ENCODE measurements at regions not wholly inside any gene's neighbourhood (a gene's known extent, or its start where the extent isn't known, plus 50 kb on each side); places are given as distances from the start of the nearest gene placed in this dataset.

- no peak for DNase-seq (ENCODE audit: low read depth)
- H3K4me3 ChIP-seq (ENCODE audit: control insufficient read depth, low read depth, low read length): no peak overlapping the region
- TF ChIP-seq CTCF (IDR thresholded peaks at IDR 0.05; ENCODE audit: control insufficient read depth, insufficient read depth, low read depth, low read length, missing control alignments): no peak
Measured at GRCh38 chr13:78465250-78465649, 138.1 kb downstream of the POU4F1 start.

- no peak for TF ChIP-seq CTCF (IDR thresholded peaks at IDR 0.05; ENCODE audit: control insufficient read depth, insufficient read depth, low read depth, low read length, missing control alignments)
- DNase-seq (ENCODE audit: low read depth): no peak
- no peak overlapping the region for H3K4me3 ChIP-seq (ENCODE audit: control insufficient read depth, low read depth, low read length)
Measured at GRCh38 chr13:78460176-78460575, 143.2 kb downstream of the POU4F1 start.

- TF ChIP-seq CTCF (IDR thresholded peaks at IDR 0.05; ENCODE audit: control insufficient read depth, insufficient read depth, low read depth, low read length, missing control alignments): no peak
- H3K4me3 ChIP-seq (ENCODE audit: control insufficient read depth, low read depth, low read length): no peak overlapping the region
- DNase-seq (ENCODE audit: low read depth): no peak
Measured at GRCh38 chr13:78443839-78444238, 159.5 kb downstream of the POU4F1 start.

GRCh38 chr13:78437781-78438180 lies 165.6 kb downstream of the POU4F1 start:
- no peak for DNase-seq (ENCODE audit: low read depth)
- no peak for TF ChIP-seq CTCF (IDR thresholded peaks at IDR 0.05; ENCODE audit: control insufficient read depth, insufficient read depth, low read depth, low read length, missing control alignments)
- no peak overlapping the region for H3K4me3 ChIP-seq (ENCODE audit: control insufficient read depth, low read depth, low read length)

- no peak overlapping the region for H3K4me3 ChIP-seq (ENCODE audit: control insufficient read depth, low read depth, low read length)
- no peak for TF ChIP-seq CTCF (IDR thresholded peaks at IDR 0.05; ENCODE audit: control insufficient read depth, insufficient read depth, low read depth, low read length, missing control alignments)
- DNase-seq (ENCODE audit: low read depth): no peak
Measured at GRCh38 chr13:78436311-78436710, 167.0 kb downstream of the POU4F1 start.

- no peak for DNase-seq (ENCODE audit: low read depth)
- H3K4me3 ChIP-seq (ENCODE audit: control insufficient read depth, low read depth, low read length): no peak overlapping the region
- no peak for TF ChIP-seq CTCF (IDR thresholded peaks at IDR 0.05; ENCODE audit: control insufficient read depth, insufficient read depth, low read depth, low read length, missing control alignments)
Measured at GRCh38 chr13:78431328-78431727, 172.0 kb downstream of the POU4F1 start.

- DNase-seq (ENCODE audit: low read depth): no peak
- no peak for TF ChIP-seq CTCF (IDR thresholded peaks at IDR 0.05; ENCODE audit: control insufficient read depth, insufficient read depth, low read depth, low read length, missing control alignments)
Measured at GRCh38 chr13:78430811-78431210, 172.5 kb downstream of the POU4F1 start.

More at GRCh38 chr13:78430811-78431210, 172.5 kb downstream of the POU4F1 start:
- H3K4me3 ChIP-seq (ENCODE audit: control insufficient read depth, low read depth, low read length): no peak overlapping the region
